ENCODE measurements at regions not wholly inside any gene's neighbourhood (a gene's known extent, or its start where the extent isn't known, plus 50 kb on each side); places are given as distances from the start of the nearest gene placed in this dataset.

- 71% methylated on average over 5 of the region's 5 CpGs; no CpG with 5 or more reads in 1 of the 2 experiments for WGBS, 2 experiments (ENCODE audit: extremely low coverage in 1 of 2, insufficient coverage in 1 of 2, insufficient read length in 1 of 2, insufficient replicate concordance in 2 of 2, low coverage in 1 of 2, low lambda C conversion rate in 2 of 2, missing lambda C conversion rate in 1 of 2)
- POLR2A ChIA-PET (ENCODE audit: partially characterized antibody) = interaction anchor here (0.6 kb wide), 1 partner anchor 66 kb away, joined by 3 read pairs; no protein-coding TSS in a partner anchor
- Histone ChIP-seq H2BK12ac (ENCODE audit: low read depth, low read length) (peak overlapping the region; percentile 97; the same call in 1 of the 2 replicates), H2BK5ac (ENCODE audit: low read depth, low read length) (peak overlapping the region; percentile 99), H3K23ac (ENCODE audit: insufficient read length) (no peak overlapping the region), H4K5ac (ENCODE audit: insufficient read length, low read depth, low read length) (peak overlapping the region; percentile 91), H4K8ac (ENCODE audit: extremely low read depth, insufficient read depth, low read length) (no peak overlapping the region), H3K18ac (ENCODE audit: extremely low read depth, low read length) (peak overlapping the region; percentile 76), H3K56ac (replicated peaks; ENCODE audit: insufficient read length, low read depth, low read length) (peak overlapping the region; percentile 48), H3K4me1 (replicated peaks in 1 of 4; ENCODE audit: control insufficient read depth in 3 of 4, insufficient read depth in 4 of 4, low read length in 3 of 4) (peaks cover 0 to 30% (median 20%) of the 10 kb centered on the region in 4 experiments; a peak in 5 of 7 replicates), H2BK15ac (ENCODE audit: low read length) (no peak overlapping the region), H4K20me1 (replicated peaks in 1 of 2; ENCODE audit: control insufficient read depth in 1 of 2, insufficient read depth in 2 of 2, low read length in 2 of 2) (no peaks in the 10 kb centered on the region), H2AK5ac (ENCODE audit: low read depth, low read length) (peak overlapping the region; percentile 98; the same call in 1 of the 2 replicates), H3K27ac (ENCODE audit: low read depth, low read length) (peak overlapping the region; percentile 64), H4K91ac (replicated peaks; ENCODE audit: insufficient read length, low read length) (peak overlapping the region; percentile 99), H2AFZ (ENCODE audit: low read length) (no peak overlapping the region), H2BK120ac (replicated peaks; ENCODE audit: low read depth, low read length) (peak overlapping the region; percentile 93), H3K27me3 (replicated peaks in 1 of 4; ENCODE audit: control insufficient read depth in 3 of 4, extremely low read depth in 1 of 4, insufficient read depth in 3 of 4, low read length in 3 of 4) (no peaks in the 10 kb centered on the region), H3K14ac (ENCODE audit: insufficient read length) (no peak overlapping the region), H3K9ac (replicated peaks in 1 of 4; ENCODE audit: extremely low read depth in 1 of 4, low read depth in 3 of 4, low read length in 3 of 4) (no peak overlapping the region), H3K36me3 (ENCODE audit: control insufficient read depth in 2 of 4, insufficient read depth in 4 of 4, low read length in 3 of 4) (no peaks in the 10 kb centered on the region), H3K79me1 (ENCODE audit: low read depth, low read length) (no peaks in the 10 kb centered on the region), H3K79me2 (ENCODE audit: control insufficient read depth in 1 of 2, insufficient read depth in 2 of 2, low read length in 2 of 2) (no peaks in the 10 kb centered on the region), H2BK20ac (ENCODE audit: low read length) (peak overlapping the region; percentile 81; the same call in 1 of the 2 replicates), H3K4ac (replicated peaks; ENCODE audit: insufficient read length, low read depth, low read length) (no peak overlapping the region), H3K9me3 (ENCODE audit: insufficient read depth in 2 of 2, low read depth in 1 of 2, low read length in 1 of 2) (no peaks in the 10 kb centered on the region), H3K23me2 (ENCODE audit: low read depth, low read length) (no peaks in the 10 kb centered on the region), H3K4me3 (ENCODE audit: extremely low read depth in 1 of 4, insufficient read depth in 2 of 4, low read depth in 3 of 4, low read length in 4 of 4) (peak overlapping the region in 1 of 4 experiments; percentile 34; a peak in 1 of 8 replicates), H3K4me2 (ENCODE audit: insufficient read depth in 1 of 2, low read depth in 2 of 2, low read length in 2 of 2) (peak overlapping the region; percentile 53 to 58)
- FAIRE-seq = peak; percentile 50
- CTCF ChIA-PET (ENCODE audit: partially characterized antibody) = interaction anchor here (0.9 to 2.5 kb wide), 2 partner anchors 9 to 629 kb away, joined by 3 to 11 read pairs; no protein-coding TSS in a partner anchor
- no peak for DNase-seq (ENCODE audit: low read depth in 1 of 2, low spot score in 2 of 2)
- no peak for TF ChIP-seq USF2 (IDR thresholded peaks at IDR 0.05; ENCODE audit: low read length)
Measured at GRCh38 chr7:28292834-28293526, 112.4 kb upstream of the JAZF1 start.

All from H1 (cell line).